Stimulated activated CD8-positive, alpha-beta memory T cell treated with anti-CD3 and anti-CD28 coated beads, Interleukin-2, amount 100 ng/mL, for 1 hour (primary cell): ENCODE measurements at regions not wholly inside any gene's neighbourhood (a gene's known extent, or its start where the extent isn't known, plus 50 kb on each side); places are given as distances from the start of the nearest gene placed in this dataset.

Experiments
- DNase-seq, 2 donors: peaks; one replicate each; pipeline ENCODE4 v3.0.0-alpha.2; 2020; ENCODE audit warnings: low read depth in 2 of 2

DNA sequence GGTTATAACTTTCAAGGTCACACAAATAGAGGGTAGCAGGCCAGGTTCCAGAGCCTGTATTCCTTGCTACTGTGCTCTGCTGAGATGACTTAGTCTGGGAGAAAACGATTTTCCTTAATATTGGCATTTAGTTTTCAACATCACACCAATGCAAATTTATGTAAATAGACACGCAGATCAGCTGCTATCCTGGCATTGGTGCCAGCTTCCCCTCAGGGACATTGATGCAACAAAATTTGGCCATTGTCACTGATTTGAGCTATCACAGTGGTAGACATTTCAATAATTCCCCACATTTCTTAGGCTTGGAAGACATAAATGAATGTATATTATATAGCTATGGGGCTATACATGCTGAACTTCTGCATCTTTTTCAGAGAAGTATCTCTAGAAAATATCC lies 71.6 kb upstream of the ASTN2 start:
- no peak for DNase-seq

- no peak for DNase-seq
These were observed 70.3 kb upstream of the ASTN2 start for GRCh38 chr9:117485176-117485575.

DNA sequence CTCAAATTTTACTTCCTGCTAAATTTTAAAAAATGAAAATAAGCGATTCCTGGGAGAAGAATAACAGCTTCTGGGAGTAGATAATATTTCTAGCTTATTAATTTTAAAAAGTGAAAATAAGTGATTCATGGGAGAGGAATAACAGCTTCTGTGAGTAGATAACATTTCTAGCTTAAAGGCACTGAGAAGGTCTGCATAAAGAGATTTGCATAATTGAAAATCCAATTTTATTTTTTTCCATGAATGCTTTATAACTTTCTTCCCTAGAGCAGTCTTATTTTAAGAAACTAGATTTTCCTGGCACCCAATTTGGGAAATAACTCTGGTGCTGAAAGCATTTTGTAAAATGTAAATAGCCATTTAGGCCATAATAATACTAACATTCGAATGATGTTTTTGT lies 65.9 kb upstream of the ASTN2 start:
- no peak for DNase-seq

DNA sequence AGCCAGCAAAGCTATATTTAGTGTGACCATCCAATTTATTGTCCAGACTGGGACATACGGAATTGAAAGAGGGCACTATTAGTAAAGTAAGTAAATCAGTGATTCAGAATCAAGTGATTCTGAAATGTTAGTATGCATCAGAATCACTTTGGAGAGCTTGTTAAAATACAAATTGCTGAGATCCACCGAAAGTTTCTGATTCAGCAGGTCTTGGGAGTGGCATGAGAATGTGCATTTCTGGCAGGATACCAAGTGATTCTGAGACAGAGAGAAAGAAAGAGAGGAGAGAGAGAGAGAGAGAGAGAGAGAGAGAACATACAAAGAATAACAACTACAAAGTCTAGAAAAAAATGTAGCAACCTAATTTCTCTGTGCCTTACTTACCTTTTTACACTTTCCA lies 65.4 kb upstream of the ASTN2 start:
- no peak for DNase-seq

- DNase-seq = no peak
These were observed 58.4 kb upstream of the ASTN2 start for GRCh38 chr9:117473293-117473692.

DNA sequence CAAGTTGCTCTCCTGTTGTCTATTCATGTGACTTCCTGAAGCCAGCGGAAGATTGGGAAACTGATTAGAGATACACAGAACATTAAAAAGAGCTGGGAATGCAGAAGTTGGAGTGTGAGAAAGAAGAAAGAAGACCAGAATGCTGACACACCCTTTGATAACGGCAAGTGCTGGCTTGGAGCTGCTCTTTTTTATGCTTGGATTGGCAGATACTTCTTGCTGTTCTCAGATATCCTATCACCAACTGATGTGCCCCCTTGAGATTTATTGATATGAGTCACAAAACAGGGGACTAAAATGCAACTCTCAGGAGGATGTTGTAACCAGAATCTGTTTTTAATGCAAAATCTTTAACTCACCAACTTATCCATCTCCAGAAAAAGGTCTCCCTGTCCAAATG lies 56.0 kb upstream of the ASTN2 start:
- DNase-seq = no peak

- no peak for DNase-seq
These were observed 55.6 kb upstream of the ASTN2 start for GRCh38 chr9:117470455-117470854.

DNA sequence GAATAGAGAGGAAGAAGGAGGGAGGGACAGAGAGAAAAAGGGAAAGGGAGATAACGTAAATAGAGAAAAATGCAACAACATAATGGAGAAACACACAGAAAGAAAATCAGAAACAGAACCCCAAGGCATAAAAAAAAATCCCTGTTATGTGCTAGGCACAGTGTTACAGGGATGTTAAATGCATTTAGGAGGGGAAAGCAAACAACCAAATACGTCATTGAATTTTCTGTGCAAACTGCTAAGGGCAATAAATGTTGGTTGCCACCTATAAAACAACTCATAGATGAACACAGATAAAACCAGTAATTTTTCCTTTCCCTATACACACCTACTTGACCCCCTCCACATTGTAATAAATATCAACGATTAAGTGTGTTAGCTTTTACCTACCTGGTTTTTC lies 51.3 kb upstream of the ASTN2 start:
- no peak for DNase-seq

GRCh38 chr9:117465706-117466105 lies 50.8 kb upstream of the ASTN2 start:
- no peak for DNase-seq

DNA sequence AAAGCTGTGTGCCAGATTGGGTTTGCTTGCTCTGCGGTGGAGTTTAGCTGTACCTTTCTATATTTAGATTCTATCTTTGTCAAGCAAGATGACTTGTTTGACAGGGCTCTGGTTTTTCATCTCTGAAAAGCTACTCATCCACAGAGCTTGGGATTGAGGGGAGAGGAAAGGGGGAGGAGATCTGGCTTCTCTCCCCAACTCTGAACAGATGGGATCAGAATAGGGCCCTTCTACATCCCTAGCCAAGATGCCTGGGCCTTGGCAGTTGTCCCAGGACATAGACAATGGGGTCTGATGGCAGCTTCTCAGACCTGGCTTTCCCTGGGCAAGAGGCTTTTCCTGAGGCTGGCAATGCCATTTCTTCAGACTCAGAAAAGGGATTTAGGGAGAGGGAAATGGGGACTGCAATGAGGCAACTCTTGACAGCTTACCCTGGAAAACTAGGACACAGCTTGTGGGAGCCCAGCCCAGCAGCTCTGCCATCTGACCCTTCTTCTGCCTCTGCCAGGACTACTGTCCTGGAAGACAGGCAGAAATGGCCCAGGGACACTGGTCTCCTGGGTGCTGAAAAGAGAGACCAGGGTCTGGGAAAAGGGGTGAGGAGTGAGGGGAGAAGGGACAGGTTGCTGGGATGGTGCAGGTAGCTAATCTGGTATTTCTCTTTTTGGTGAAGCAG lies 50.2 kb upstream of the ASTN2 start:
- no peak for DNase-seq
